GM19324 (cell line): ENCODE measurements at regions not wholly inside any gene's neighbourhood (a gene's known extent, or its start where the extent isn't known, plus 50 kb on each side); places are given as distances from the start of the nearest gene placed in this dataset.

Source experiments
- ATAC-seq: cut with Tn5 transposase; IDR thresholded peaks from one replicate; pipeline ENCODE4 v1.9.1; 2021; ENCODE audit warnings: mild to moderate bottlenecking, moderate library complexity; ENCODE audit not compliant: unreplicated experiment, low FRiP score

DNA sequence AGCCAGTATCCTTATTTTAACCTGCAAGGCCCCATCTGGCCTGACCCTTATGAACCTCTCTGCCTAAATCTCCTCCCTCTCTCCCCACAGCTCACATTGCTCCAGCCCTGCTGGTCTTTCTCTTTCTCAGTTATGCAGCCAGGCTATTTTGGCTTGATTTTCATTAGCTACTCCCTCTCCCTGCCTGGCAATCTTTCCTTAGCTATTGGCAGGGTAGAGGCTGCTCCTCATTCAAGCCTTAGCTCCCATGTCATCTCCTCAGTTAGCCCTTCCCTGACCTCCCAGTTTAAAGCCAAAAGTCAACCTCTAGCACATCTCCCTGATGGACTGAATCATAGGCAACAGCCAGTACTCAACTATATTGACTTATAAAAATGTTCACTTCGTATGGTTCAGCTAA is 214.4 kb upstream of the CELF2 start:
- ATAC-seq: no peak

DNA sequence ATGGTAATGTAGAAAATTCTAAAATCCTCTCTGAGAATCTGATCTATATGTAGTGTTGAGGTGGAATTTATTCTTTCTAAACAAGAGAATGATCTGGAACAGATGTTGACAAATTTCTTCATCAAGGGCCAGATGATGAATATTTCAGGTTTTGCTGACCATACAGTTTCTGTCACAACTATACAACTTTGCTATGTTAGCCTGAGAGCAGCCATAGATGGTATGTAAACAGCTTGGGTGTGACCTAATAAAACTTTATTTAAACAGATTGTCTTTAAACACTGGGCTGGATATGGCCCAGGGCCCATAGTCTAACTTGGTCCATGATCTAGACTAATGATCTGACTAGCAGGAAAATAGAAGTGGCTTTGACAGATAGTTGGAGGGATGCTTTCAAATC is 213.6 kb upstream of the CELF2 start:
- no peak for ATAC-seq

GRCh38 chr10:10804998-10805740 is 212.5 kb upstream of the CELF2 start:
- ATAC-seq: no peak

- ATAC-seq: no peak
Measured at GRCh38 chr10:10807106-10807505, 210.6 kb upstream of the CELF2 start.

GRCh38 chr10:10811562-10811961 is 206.1 kb upstream of the CELF2 start:
- ATAC-seq: no peak

DNA sequence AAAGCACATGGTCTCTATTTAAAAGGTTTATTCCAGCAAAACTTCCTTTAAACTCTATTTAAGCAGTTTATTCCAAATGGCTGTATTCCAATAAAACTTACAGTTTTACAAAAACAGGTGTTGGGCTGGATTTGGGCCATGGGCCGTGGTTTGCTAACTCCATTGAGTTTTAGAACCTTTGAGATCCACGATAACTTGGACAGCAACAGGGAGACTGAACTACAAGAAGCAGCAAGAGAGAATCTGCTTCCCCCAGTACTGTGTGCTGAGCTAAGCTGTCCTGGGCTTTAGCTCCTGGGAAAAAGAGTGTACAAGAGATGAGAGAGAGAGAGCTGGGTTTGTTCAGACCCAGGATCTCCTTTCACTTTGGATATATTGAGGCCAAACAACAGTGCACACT is 204.0 kb upstream of the CELF2 start:
- ATAC-seq: no peak

DNA sequence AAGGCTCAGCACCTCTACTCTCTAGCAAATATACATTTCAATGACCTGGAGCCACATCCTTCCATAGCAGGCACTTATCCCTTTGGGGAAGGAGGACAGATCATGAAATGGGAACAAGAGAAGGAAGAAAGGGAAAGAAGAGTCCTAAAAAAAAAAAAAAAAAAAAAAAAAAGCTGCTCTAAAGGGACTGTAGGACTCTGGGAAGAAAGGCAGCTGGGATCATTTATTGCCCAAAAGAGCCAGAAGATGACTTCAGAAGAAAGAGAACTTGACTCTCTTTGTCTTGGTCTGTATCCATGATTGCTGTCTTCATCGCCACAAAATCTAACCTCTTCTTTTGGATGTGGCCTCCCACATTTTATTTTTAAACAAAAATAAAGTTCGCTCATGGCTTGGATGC is 203.6 kb upstream of the CELF2 start:
- ATAC-seq: no peak

DNA sequence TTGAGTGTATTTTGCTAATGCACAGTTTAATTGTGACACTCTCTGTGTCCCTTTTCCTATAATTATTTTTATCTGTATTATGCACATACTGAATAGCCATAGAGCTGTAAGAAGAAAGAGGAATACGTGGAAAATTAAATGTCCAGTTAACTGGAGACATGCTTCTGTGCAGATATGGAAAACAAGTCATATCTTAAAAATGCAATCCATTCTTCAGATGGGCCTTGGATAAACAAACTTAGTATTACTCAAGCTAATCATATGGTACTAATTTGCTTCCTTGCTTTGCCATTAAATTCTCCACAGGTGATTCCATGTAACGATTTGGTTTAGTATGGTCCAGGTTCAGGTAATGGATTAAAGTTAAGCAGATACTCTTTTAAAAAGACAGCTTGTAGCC is 201.2 kb upstream of the CELF2 start:
- no peak for ATAC-seq

DNA sequence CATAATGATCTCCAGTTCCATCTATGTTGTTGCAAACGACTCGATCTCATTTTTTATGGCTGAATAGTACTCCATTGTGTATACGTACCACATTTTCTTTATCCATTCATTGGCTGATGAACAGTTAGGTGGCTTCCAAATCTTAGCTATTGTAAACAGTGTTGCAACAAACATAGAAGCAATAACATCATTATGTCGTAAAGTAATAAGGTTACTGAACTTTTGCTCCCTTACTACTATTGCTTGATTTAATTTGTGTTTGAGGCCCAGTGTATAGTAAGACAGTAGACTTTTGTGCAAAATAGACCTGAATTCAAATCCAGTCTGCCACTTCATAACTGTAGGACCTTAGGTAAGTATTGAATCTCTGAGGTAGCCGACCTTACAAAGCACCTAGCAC is 200.1 kb upstream of the CELF2 start:
- no peak for ATAC-seq

GRCh38 chr10:10818082-10818481 is 199.6 kb upstream of the CELF2 start:
- ATAC-seq: no peak

DNA sequence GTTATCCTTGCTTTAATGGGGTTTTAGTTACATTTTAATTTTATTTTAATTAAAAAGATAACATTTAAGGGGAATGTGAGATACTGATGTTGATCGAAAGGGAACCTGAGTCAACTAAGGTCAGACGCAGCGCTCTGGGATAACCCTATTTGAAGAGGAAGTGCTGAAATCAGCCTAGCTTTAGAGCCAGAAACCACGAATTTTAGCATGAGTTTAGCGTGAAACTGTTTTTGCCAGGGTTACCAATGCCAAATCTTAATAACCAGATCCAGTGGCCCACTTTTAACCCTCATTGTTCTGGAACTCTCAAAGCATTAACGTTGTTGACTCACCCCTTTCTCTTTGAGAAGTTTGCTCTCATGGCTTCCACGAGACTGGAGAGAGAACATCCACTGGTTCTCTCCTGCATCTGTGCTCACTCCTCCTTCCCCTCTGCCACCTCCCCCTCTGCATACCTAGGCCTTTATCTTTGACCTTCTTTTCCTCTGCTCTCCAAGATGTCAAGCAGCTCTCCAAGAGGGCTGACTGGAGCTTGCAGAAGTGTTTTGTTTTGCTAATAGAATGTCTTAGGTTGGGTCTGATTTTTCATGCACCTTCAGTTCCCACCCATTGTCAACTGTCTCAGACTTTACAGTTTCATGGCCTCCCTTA is 198.3 kb upstream of the CELF2 start:
- no peak for ATAC-seq

- no peak for ATAC-seq
Measured at GRCh38 chr10:10821926-10822325, 195.7 kb upstream of the CELF2 start.

DNA sequence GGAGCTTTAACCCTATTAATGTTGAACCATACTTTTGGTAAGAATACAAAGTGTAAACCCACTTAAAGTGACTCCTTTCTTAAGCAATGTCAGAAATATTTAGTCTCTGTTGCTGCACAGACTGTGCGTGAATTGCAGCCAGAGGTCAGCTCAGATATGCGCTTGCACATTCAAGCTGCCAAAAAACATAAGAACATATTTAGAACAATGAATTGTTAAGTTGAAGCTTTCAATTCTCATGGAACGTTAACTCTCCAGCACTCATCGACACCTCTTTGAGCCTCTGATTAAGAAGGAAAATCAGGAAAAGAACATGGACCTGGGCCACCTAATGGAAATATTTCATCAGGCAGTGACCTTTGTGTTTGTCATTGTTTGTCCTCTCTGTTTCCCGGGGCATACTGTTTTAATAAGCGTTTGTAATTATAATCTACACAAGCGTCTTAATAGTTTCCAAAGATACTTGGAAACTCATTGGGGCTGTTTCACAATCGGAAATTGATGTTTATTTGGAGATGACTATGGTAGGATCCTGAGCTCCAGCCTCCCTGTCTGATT is 193.0 kb upstream of the CELF2 start:
- no peak for ATAC-seq

- no peak for ATAC-seq
Measured at GRCh38 chr10:10826125-10826524, 191.5 kb upstream of the CELF2 start.

GRCh38 chr10:10828623-10829022 is 189.0 kb upstream of the CELF2 start:
- no peak for ATAC-seq

DNA sequence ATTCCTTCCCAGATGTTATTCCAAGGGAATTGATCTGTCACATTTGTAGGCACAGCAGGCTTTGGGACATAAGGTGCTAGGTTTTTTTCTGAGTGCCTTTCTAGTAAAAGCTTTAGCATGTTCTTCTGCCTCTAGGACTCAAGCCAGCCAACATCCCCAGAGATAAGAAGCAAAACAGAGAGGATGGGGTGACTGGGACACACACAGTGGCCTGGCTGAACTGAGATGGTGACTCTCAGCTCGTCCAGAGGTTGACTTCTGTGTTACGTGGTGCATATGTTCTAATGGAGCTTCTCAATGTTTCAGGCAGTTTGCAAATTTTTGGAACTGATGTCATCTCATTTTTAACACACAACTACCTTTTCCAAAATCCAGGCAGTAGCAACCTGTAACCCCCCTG is 188.1 kb upstream of the CELF2 start:
- ATAC-seq: no peak

GRCh38 chr10:10830293-10830986 is 187.2 kb upstream of the CELF2 start:
- no peak for ATAC-seq

DNA sequence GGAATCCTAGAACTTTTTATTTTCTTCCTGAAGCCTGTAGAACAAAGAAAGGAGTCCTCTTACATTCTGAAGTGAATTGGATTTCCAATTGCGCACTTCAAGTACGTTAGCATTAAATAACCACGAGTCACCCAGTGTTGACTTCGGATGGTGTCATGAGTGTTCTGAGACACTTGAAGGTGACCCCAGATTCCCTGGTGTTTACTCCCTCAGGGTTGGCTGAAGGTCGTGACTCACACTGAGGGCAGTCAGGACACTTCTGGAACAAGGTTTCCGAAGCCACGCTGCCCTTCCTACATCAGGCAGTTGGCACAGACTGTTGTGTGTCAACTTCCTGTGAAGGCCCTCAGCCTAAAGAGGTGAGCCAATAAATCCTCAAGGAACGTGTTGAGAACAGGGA is 186.6 kb upstream of the CELF2 start:
- no peak for ATAC-seq

DNA sequence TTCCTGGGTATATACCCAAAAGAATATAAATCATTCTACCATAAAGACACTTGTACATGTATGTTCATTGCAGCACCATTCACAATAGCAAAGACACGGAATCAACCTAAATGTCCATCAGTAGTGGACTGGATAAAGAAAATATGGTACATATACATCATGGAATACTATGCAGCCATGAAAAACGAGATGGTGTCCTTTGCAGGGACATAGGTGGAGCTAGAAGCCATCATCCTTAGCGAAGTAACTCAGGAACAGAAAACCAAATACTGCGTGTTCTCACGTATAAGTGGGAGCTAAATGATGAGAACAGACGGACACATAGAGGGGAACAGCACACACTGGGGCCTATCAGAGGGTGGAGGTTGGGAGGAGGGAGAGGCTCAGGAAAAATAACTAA is 183.7 kb upstream of the CELF2 start:
- no peak for ATAC-seq

GRCh38 chr10:10844251-10844650 is 173.4 kb upstream of the CELF2 start:
- ATAC-seq: no peak

GRCh38 chr10:10845185-10845584 is 172.5 kb upstream of the CELF2 start:
- no peak for ATAC-seq
